A549 (cell line): ENCODE measurements at regions not wholly inside any gene's neighbourhood (a gene's known extent, or its start where the extent isn't known, plus 50 kb on each side); places are given as distances from the start of the nearest gene placed in this dataset.

Source experiments
- CBX8 ChIP-seq: fragments of 200-600 bp; sonication (generic); IDR thresholded peaks from 2 replicates; pipeline ENCODE4 v1.6.1; 2016
- EP300 ChIP-seq, 2 experiments: fragments of >200 bp; sonication (Bioruptor Twin); formaldehyde crosslinking; IDR thresholded peaks; 2 replicates in 1 of 2; 3 replicates in 1 of 2; pipeline ENCODE4 v1.6.1; 2016 to 2017
- HDAC2 ChIP-seq: fragments of 200-600 bp; sonication (generic); IDR thresholded peaks from 2 replicates; pipeline ENCODE4 v1.6.1; 2016
- HOXA7 ChIP-seq: fragments of 250-450 bp; sonication (Bioruptor Pico); IDR thresholded peaks from 2 replicates; pipeline ENCODE4 v1.5.0; 2020; ENCODE audit warnings: mild to moderate bottlenecking, moderate library complexity
- JUN ChIP-seq, 2 experiments: fragments of >200 bp; sonication (Bioruptor Twin); formaldehyde crosslinking; IDR thresholded peaks; 2 replicates in 1 of 2; 3 replicates in 1 of 2; pipeline ENCODE4 v1.6.1; 2016 to 2017
- MAFK ChIP-seq: fragments of 450-650 bp; IDR thresholded peaks from 2 replicates; pipeline ENCODE4 v1.6.1; 2014; ENCODE audit not compliant: partially characterized antibody
- NPAS2 ChIP-seq: fragments of 250-450 bp; sonication (Bioruptor Pico); IDR thresholded peaks from 2 replicates; pipeline ENCODE4 v1.8.0; 2022; ENCODE audit warnings: mild to moderate bottlenecking, moderate library complexity, borderline replicate concordance
- POLR2A ChIP-seq: IDR thresholded peaks from 2 replicates; pipeline ENCODE4 v1.6.1; 2012; ENCODE audit warnings: mild to moderate bottlenecking, low read length
- RFX5 ChIP-seq: fragments of 450-650 bp; IDR thresholded peaks from 2 replicates; pipeline ENCODE4 v1.7.1; 2014; ENCODE audit warnings: antibody characterized with exemption, mild to moderate bottlenecking, moderate library complexity
- SMC3 ChIP-seq: fragments of >200 bp; sonication (Bioruptor Twin); formaldehyde crosslinking; IDR thresholded peaks from 3 replicates; pipeline ENCODE4 v1.6.1; 2018; ENCODE audit warnings: inconsistent platforms
- TF ChIP-seq, protein P1 (sequence below): fragments of >200 bp; sonication (Bioruptor Twin); formaldehyde crosslinking; IDR thresholded peaks from 3 replicates; pipeline ENCODE4 v1.5.1; 2016
- TF ChIP-seq, protein P2 (sequence below): IDR thresholded peaks from 2 replicates; pipeline ENCODE4 v1.6.1; 2012

GRCh38 chr3:66667263-66667662 lies 166.4 kb upstream of the LRIG1 start:
- TF ChIP-seq, protein P1, sequence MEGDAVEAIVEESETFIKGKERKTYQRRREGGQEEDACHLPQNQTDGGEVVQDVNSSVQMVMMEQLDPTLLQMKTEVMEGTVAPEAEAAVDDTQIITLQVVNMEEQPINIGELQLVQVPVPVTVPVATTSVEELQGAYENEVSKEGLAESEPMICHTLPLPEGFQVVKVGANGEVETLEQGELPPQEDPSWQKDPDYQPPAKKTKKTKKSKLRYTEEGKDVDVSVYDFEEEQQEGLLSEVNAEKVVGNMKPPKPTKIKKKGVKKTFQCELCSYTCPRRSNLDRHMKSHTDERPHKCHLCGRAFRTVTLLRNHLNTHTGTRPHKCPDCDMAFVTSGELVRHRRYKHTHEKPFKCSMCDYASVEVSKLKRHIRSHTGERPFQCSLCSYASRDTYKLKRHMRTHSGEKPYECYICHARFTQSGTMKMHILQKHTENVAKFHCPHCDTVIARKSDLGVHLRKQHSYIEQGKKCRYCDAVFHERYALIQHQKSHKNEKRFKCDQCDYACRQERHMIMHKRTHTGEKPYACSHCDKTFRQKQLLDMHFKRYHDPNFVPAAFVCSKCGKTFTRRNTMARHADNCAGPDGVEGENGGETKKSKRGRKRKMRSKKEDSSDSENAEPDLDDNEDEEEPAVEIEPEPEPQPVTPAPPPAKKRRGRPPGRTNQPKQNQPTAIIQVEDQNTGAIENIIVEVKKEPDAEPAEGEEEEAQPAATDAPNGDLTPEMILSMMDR: no peak
- TF ChIP-seq HDAC2 (no peak), CBX8 (no peak), HOXA7 (CRISPR knock-in tag) (no peak), POLR2A (no peak), EP300 (IDR thresholded peaks at IDR 0.05) (no peak), NPAS2 (CRISPR knock-in tag) (no peak), JUN (IDR thresholded peaks at IDR 0.05) (no peak), SMC3 (no peak), MAFK (no peak), RFX5 (no peak)
- TF ChIP-seq, protein P2, sequence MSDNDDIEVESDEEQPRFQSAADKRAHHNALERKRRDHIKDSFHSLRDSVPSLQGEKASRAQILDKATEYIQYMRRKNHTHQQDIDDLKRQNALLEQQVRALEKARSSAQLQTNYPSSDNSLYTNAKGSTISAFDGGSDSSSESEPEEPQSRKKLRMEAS: no peak
